Activated CD4-positive, alpha-beta memory T cell treated with anti-CD3 and anti-CD28 coated beads, Interleukin-2, amount 10 ng/mL, durations not matched to agents 7 days and 5 days (primary cell): ENCODE measurements at regions not wholly inside any gene's neighbourhood (a gene's known extent, or its start where the extent isn't known, plus 50 kb on each side); places are given as distances from the start of the nearest gene placed in this dataset.

Experiments used
- CTCF ChIA-PET: fragments of 350-600 bp; sonication (Branson Sonifier 250); formaldehyde crosslinking; loops from one replicate; lab custom pipeline; 2021; ENCODE audit warnings: antibody characterized with exemption, inconsistent platforms; lab: Charles Lee
- POLR2A ChIA-PET: fragments of 350-600 bp; sonication (Branson Sonifier 250); formaldehyde crosslinking; loops from one replicate; lab custom pipeline; 2021; ENCODE audit warnings: antibody characterized with exemption; lab: Charles Lee
- DNase-seq: peaks from one replicate; pipeline ENCODE4 v3.0.0-alpha.2; 2020
- H3K27ac Mint-ChIP-seq: one replicate; pipeline ENCODE4 v1.8.0; 2021; ENCODE audit warnings: mild to moderate bottlenecking, mixed read lengths
- H3K27me3 Mint-ChIP-seq: one replicate; pipeline ENCODE4 v1.8.0; 2021; ENCODE audit warnings: mixed read lengths
- H3K36me3 Mint-ChIP-seq: one replicate; pipeline ENCODE4 v1.8.0; 2021; ENCODE audit warnings: low read depth, mixed read lengths
- H3K4me1 Mint-ChIP-seq: one replicate; pipeline ENCODE4 v1.8.0; 2021; ENCODE audit warnings: mixed read lengths
- H3K4me3 Mint-ChIP-seq: one replicate; pipeline ENCODE4 v1.8.0; 2021; ENCODE audit warnings: mild to moderate bottlenecking, mixed read lengths
- H3K9me3 Mint-ChIP-seq: one replicate; pipeline ENCODE4 v1.8.0; 2021; ENCODE audit warnings: mixed read lengths

- CTCF ChIA-PET, result interaction anchor here (0.6 kb wide), 1 partner anchor 55 kb away, joined by 3 read pairs; no protein-coding TSS in a partner anchor
- no peaks in the 10 kb centered on the region for H3K36me3 Mint-ChIP-seq
- DNase-seq, result no peak
- no peak overlapping the region for H3K4me3 Mint-ChIP-seq
- no peaks in the 10 kb centered on the region for H3K27me3 Mint-ChIP-seq
- POLR2A ChIA-PET, result no interaction called here
- H3K27ac Mint-ChIP-seq, result no peak overlapping the region
- H3K4me1 Mint-ChIP-seq, result no peaks in the 10 kb centered on the region
- no peaks in the 10 kb centered on the region for H3K9me3 Mint-ChIP-seq
Measured at GRCh38 chr3:182596676-182597410, 196.5 kb upstream of the ATP11B start.

- Mint-ChIP-seq H3K9me3 (no peaks in the 10 kb centered on the region), H3K27me3 (no peaks in the 10 kb centered on the region), H3K4me3 (no peak overlapping the region), H3K36me3 (no peaks in the 10 kb centered on the region), H3K4me1 (no peaks in the 10 kb centered on the region), H3K27ac (no peak overlapping the region)
- ChIA-PET POLR2A (no interaction called here), CTCF (no interaction called here)
- no peak for DNase-seq
Measured at GRCh38 chr3:182597621-182598041, 195.7 kb upstream of the ATP11B start.

GRCh38 chr3:182601597-182601996 is 191.7 kb upstream of the ATP11B start:
- Mint-ChIP-seq H3K27me3 (no peaks in the 10 kb centered on the region), H3K36me3 (no peaks in the 10 kb centered on the region), H3K4me3 (no peak overlapping the region), H3K9me3 (no peaks in the 10 kb centered on the region), H3K27ac (no peak overlapping the region), H3K4me1 (no peaks in the 10 kb centered on the region)
- no peak for DNase-seq
- ChIA-PET CTCF (no interaction called here), POLR2A (no interaction called here)

GRCh38 chr3:182603501-182603900 is 189.8 kb upstream of the ATP11B start:
- no peak overlapping the region for H3K27ac Mint-ChIP-seq
- H3K27me3 Mint-ChIP-seq, result peaks cover 2% of the 10 kb centered on the region
- H3K9me3 Mint-ChIP-seq, result no peaks in the 10 kb centered on the region
- no peak for DNase-seq
- ChIA-PET CTCF (no interaction called here), POLR2A (no interaction called here)
- H3K4me1 Mint-ChIP-seq, result no peaks in the 10 kb centered on the region
- H3K36me3 Mint-ChIP-seq, result no peaks in the 10 kb centered on the region
- H3K4me3 Mint-ChIP-seq, result no peak overlapping the region

- POLR2A ChIA-PET, result no interaction called here
- H3K9me3 Mint-ChIP-seq, result no peaks in the 10 kb centered on the region
- no peak for DNase-seq
Measured at GRCh38 chr3:182605882-182606611, 187.3 kb upstream of the ATP11B start.

GRCh38 chr3:182606905-182607504 is 186.3 kb upstream of the ATP11B start:
- Mint-ChIP-seq H3K4me1 (no peaks in the 10 kb centered on the region), H3K36me3 (no peaks in the 10 kb centered on the region), H3K9me3 (no peaks in the 10 kb centered on the region), H3K4me3 (no peak overlapping the region), H3K27me3 (peaks cover 6% of the 10 kb centered on the region), H3K27ac (no peak overlapping the region)
- no peak for DNase-seq
- ChIA-PET POLR2A (no interaction called here), CTCF (no interaction called here)

More at GRCh38 chr3:182605882-182606611, 187.3 kb upstream of the ATP11B start:
- H3K4me1 Mint-ChIP-seq, result no peaks in the 10 kb centered on the region
- CTCF ChIA-PET, result no interaction called here
- no peaks in the 10 kb centered on the region for H3K36me3 Mint-ChIP-seq
- H3K27me3 Mint-ChIP-seq, result peaks cover 6% of the 10 kb centered on the region
- no peak overlapping the region for H3K27ac Mint-ChIP-seq
- no peak overlapping the region for H3K4me3 Mint-ChIP-seq

GRCh38 chr3:182608832-182609231 is 184.5 kb upstream of the ATP11B start:
- no peak overlapping the region for H3K4me3 Mint-ChIP-seq
- no peak for DNase-seq
- ChIA-PET POLR2A (no interaction called here), CTCF (interaction anchor here (0.8 kb wide), 1 partner anchor 9 kb away, joined by 4 read pairs; no protein-coding TSS in a partner anchor)
- H3K36me3 Mint-ChIP-seq, result no peaks in the 10 kb centered on the region
- no peak overlapping the region for H3K27ac Mint-ChIP-seq
- no peaks in the 10 kb centered on the region for H3K4me1 Mint-ChIP-seq
- peaks cover 6% of the 10 kb centered on the region for H3K27me3 Mint-ChIP-seq
- H3K9me3 Mint-ChIP-seq, result no peaks in the 10 kb centered on the region

- no peak for DNase-seq
- H3K4me3 Mint-ChIP-seq, result no peak overlapping the region
- H3K27ac Mint-ChIP-seq, result no peak overlapping the region
- ChIA-PET POLR2A (no interaction called here), CTCF (interaction anchor here (0.8 kb wide), 1 partner anchor 10 kb away, joined by 4 read pairs; no protein-coding TSS in a partner anchor)
- no peaks in the 10 kb centered on the region for H3K9me3 Mint-ChIP-seq
- peaks cover 6% of the 10 kb centered on the region for H3K27me3 Mint-ChIP-seq
- no peaks in the 10 kb centered on the region for H3K36me3 Mint-ChIP-seq
- H3K4me1 Mint-ChIP-seq, result no peaks in the 10 kb centered on the region
Measured at GRCh38 chr3:182609575-182610156, 183.6 kb upstream of the ATP11B start.

GRCh38 chr3:182612332-182612731 is 181.0 kb upstream of the ATP11B start:
- CTCF ChIA-PET, result no interaction called here

GRCh38 chr3:182617500-182617899 is 175.8 kb upstream of the ATP11B start:
- Mint-ChIP-seq H3K4me1 (no peaks in the 10 kb centered on the region), H3K4me3 (no peak overlapping the region), H3K27me3 (peaks cover 15% of the 10 kb centered on the region), H3K9me3 (no peaks in the 10 kb centered on the region), H3K36me3 (no peaks in the 10 kb centered on the region), H3K27ac (no peak overlapping the region)
- ChIA-PET CTCF (no interaction called here), POLR2A (no interaction called here)
- DNase-seq, result no peak

More at GRCh38 chr3:182612332-182612731, 181.0 kb upstream of the ATP11B start:
- H3K27ac Mint-ChIP-seq, result no peak overlapping the region
- H3K27me3 Mint-ChIP-seq, result peaks cover 12% of the 10 kb centered on the region
- H3K4me1 Mint-ChIP-seq, result no peaks in the 10 kb centered on the region
- H3K4me3 Mint-ChIP-seq, result no peak overlapping the region
- no peaks in the 10 kb centered on the region for H3K36me3 Mint-ChIP-seq
- H3K9me3 Mint-ChIP-seq, result no peaks in the 10 kb centered on the region
- DNase-seq, result no peak
- POLR2A ChIA-PET, result no interaction called here

GRCh38 chr3:182618085-182618732 is 175.1 kb upstream of the ATP11B start:
- no peaks in the 10 kb centered on the region for H3K36me3 Mint-ChIP-seq

GRCh38 chr3:182618981-182619591 is 174.2 kb upstream of the ATP11B start:
- Mint-ChIP-seq H3K4me1 (no peaks in the 10 kb centered on the region), H3K27me3 (peaks cover 15% of the 10 kb centered on the region), H3K36me3 (no peaks in the 10 kb centered on the region), H3K9me3 (no peaks in the 10 kb centered on the region), H3K4me3 (no peak overlapping the region), H3K27ac (no peak overlapping the region)
- CTCF ChIA-PET, result no interaction called here
- no peak for DNase-seq
- POLR2A ChIA-PET, result no interaction called here

More at GRCh38 chr3:182618085-182618732, 175.1 kb upstream of the ATP11B start:
- ChIA-PET CTCF (no interaction called here), POLR2A (no interaction called here)
- H3K27ac Mint-ChIP-seq, result no peak overlapping the region
- DNase-seq, result no peak
- H3K4me3 Mint-ChIP-seq, result no peak overlapping the region
- H3K9me3 Mint-ChIP-seq, result no peaks in the 10 kb centered on the region
- no peaks in the 10 kb centered on the region for H3K4me1 Mint-ChIP-seq
- H3K27me3 Mint-ChIP-seq, result peaks cover 15% of the 10 kb centered on the region
